ENCODE measurements at regions not wholly inside any gene's neighbourhood (a gene's known extent, or its start where the extent isn't known, plus 50 kb on each side); places are given as distances from the start of the nearest gene placed in this dataset.

DNA sequence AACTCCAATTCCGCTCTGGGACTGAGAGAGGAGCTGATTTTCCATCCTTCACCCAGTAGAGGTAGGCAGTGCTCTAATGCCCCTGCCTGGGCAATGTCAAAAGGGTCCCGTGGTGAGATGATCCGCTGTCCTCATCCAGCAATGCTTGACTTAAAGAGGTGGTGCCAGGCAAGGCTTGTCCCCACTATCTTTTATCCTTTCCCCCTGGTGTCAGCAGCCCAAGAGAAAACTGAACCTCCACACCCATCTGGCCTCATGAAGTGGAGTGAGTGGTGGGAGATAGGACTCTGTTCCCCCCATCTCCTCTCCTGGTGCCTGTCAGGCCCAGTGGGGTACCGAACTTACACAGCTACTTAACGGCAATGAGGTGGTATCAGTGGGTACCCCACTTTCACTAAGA lies 107.1 kb downstream of the ABHD5 start:
- TF ChIP-seq, protein P1, sequence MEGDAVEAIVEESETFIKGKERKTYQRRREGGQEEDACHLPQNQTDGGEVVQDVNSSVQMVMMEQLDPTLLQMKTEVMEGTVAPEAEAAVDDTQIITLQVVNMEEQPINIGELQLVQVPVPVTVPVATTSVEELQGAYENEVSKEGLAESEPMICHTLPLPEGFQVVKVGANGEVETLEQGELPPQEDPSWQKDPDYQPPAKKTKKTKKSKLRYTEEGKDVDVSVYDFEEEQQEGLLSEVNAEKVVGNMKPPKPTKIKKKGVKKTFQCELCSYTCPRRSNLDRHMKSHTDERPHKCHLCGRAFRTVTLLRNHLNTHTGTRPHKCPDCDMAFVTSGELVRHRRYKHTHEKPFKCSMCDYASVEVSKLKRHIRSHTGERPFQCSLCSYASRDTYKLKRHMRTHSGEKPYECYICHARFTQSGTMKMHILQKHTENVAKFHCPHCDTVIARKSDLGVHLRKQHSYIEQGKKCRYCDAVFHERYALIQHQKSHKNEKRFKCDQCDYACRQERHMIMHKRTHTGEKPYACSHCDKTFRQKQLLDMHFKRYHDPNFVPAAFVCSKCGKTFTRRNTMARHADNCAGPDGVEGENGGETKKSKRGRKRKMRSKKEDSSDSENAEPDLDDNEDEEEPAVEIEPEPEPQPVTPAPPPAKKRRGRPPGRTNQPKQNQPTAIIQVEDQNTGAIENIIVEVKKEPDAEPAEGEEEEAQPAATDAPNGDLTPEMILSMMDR (IDR thresholded peaks at IDR 0.05; ENCODE audit: poor library complexity): no peak
- no peak for TF ChIP-seq EZH2 (IDR thresholded peaks at IDR 0.05; ENCODE audit: borderline replicate concordance)
- TF ChIP-seq EZH2phosphoT487 (IDR thresholded peaks at IDR 0.05; ENCODE audit: low read depth, severe bottlenecking, unreplicated experiment): no peak

Measured in hepatocyte (in vitro differentiated cells).